ENCODE measurements at regions not wholly inside any gene's neighbourhood (a gene's known extent, or its start where the extent isn't known, plus 50 kb on each side); places are given as distances from the start of the nearest gene placed in this dataset.

- Mint-ChIP-seq H3K4me3 (no peak overlapping the region), H3K36me3 (ENCODE audit: low read depth) (no peaks in the 10 kb centered on the region), H3K27ac (no peak overlapping the region), H3K27me3 (ENCODE audit: insufficient read depth) (no peaks in the 10 kb centered on the region), H3K4me1 (peaks cover 5% of the 10 kb centered on the region), H3K9me3 (no peaks in the 10 kb centered on the region)
- no peak for TF ChIP-seq CTCF (conservative IDR thresholded peaks at IDR 0.05)
- no peak for DNase-seq
- H3K4me3 ChIP-seq (ENCODE audit: low read length) = no peak overlapping the region
- H3K27me3 ChIP-seq (ENCODE audit: control insufficient read depth, insufficient read depth, low read length, poor library complexity, severe bottlenecking) = no peaks in the 10 kb centered on the region
- H3K4me1 ChIP-seq (ENCODE audit: control insufficient read depth, insufficient read depth, low read length) = no peaks in the 10 kb centered on the region
- H3K36me3 ChIP-seq (ENCODE audit: control insufficient read depth, insufficient read depth, low read length) = no peaks in the 10 kb centered on the region
- H3K9ac ChIP-seq (ENCODE audit: extremely low read depth, low read length, poor library complexity, severe bottlenecking) = no peak overlapping the region
- 91 to 92% methylated on average over 5 to 7 of the region's 7 CpGs for WGBS, 2 experiments (ENCODE audit: insufficient coverage in 1 of 2, insufficient read length in 1 of 2)
- H3K9me3 ChIP-seq (ENCODE audit: control insufficient read depth, low read length) = no peaks in the 10 kb centered on the region
- no peak overlapping the region for H3K27ac ChIP-seq (ENCODE audit: low read depth, low read length)
Measured at GRCh38 chr3:72123908-72124441, 339.0 kb upstream of the PROK2 start.

GRCh38 chr3:72120806-72121778 lies 336.1 kb upstream of the PROK2 start:
- Mint-ChIP-seq H3K4me3 (no peak overlapping the region), H3K27ac (no peak overlapping the region), H3K27me3 (ENCODE audit: insufficient read depth) (no peaks in the 10 kb centered on the region), H3K4me1 (peaks cover 5% of the 10 kb centered on the region), H3K36me3 (ENCODE audit: low read depth) (no peaks in the 10 kb centered on the region), H3K9me3 (no peaks in the 10 kb centered on the region)
- Histone ChIP-seq H3K9me3 (ENCODE audit: control insufficient read depth, low read length) (no peaks in the 10 kb centered on the region), H3K36me3 (ENCODE audit: control insufficient read depth, insufficient read depth, low read length) (no peaks in the 10 kb centered on the region), H3K27ac (ENCODE audit: low read depth, low read length) (no peak overlapping the region), H3K9ac (ENCODE audit: extremely low read depth, low read length, poor library complexity, severe bottlenecking) (no peak overlapping the region), H3K4me3 (ENCODE audit: low read length) (no peak overlapping the region), H3K27me3 (ENCODE audit: control insufficient read depth, insufficient read depth, low read length, poor library complexity, severe bottlenecking) (no peaks in the 10 kb centered on the region), H3K4me1 (ENCODE audit: control insufficient read depth, insufficient read depth, low read length) (no peaks in the 10 kb centered on the region)
- no peak for TF ChIP-seq CTCF (conservative IDR thresholded peaks at IDR 0.05)
- WGBS, 2 experiments (ENCODE audit: insufficient coverage in 1 of 2, insufficient read length in 1 of 2) = 88 to 95% methylated on average over 4 to 5 of the region's 5 CpGs
- no peak for DNase-seq

GRCh38 chr3:72120039-72120438 lies 335.1 kb upstream of the PROK2 start:
- H3K4me3 ChIP-seq (ENCODE audit: low read length) = no peak overlapping the region
- H3K9ac ChIP-seq (ENCODE audit: extremely low read depth, low read length, poor library complexity, severe bottlenecking) = no peak overlapping the region
- no peaks in the 10 kb centered on the region for H3K9me3 ChIP-seq (ENCODE audit: control insufficient read depth, low read length)
- no peaks in the 10 kb centered on the region for H3K27me3 Mint-ChIP-seq (ENCODE audit: insufficient read depth)
- H3K4me3 Mint-ChIP-seq = no peak overlapping the region
- DNase-seq = no peak
- no peak overlapping the region for H3K27ac ChIP-seq (ENCODE audit: low read depth, low read length)
- no peaks in the 10 kb centered on the region for H3K36me3 Mint-ChIP-seq (ENCODE audit: low read depth)
- H3K36me3 ChIP-seq (ENCODE audit: control insufficient read depth, insufficient read depth, low read length) = no peaks in the 10 kb centered on the region
- peaks cover 5% of the 10 kb centered on the region for H3K4me1 Mint-ChIP-seq
- no peak overlapping the region for H3K27ac Mint-ChIP-seq
- TF ChIP-seq CTCF (conservative IDR thresholded peaks at IDR 0.05) = no peak
- 92% methylated on average over 4 of the region's 4 CpGs; no CpG with 5 or more reads in 1 of the 2 experiments for WGBS, 2 experiments (ENCODE audit: insufficient coverage in 1 of 2, insufficient read length in 1 of 2)
- H3K4me1 ChIP-seq (ENCODE audit: control insufficient read depth, insufficient read depth, low read length) = no peaks in the 10 kb centered on the region
- no peaks in the 10 kb centered on the region for H3K27me3 ChIP-seq (ENCODE audit: control insufficient read depth, insufficient read depth, low read length, poor library complexity, severe bottlenecking)
- H3K9me3 Mint-ChIP-seq = no peaks in the 10 kb centered on the region
